GM23338 (cell line): ENCODE measurements at regions not wholly inside any gene's neighbourhood (a gene's known extent, or its start where the extent isn't known, plus 50 kb on each side); places are given as distances from the start of the nearest gene placed in this dataset.

Experiments
- CREB1 ChIP-seq: fragments of 250-450 bp; sonication (Bioruptor Pico); IDR thresholded peaks from 2 replicates; pipeline ENCODE4 v1.5.0; 2020; ENCODE audit warnings: low read depth, mild to moderate bottlenecking, moderate library complexity
- CTCF ChIP-seq, 2 experiments: fragments of 200-600 bp in 1 of 2; sonication (generic) in 1 of 2; conservative IDR thresholded peaks; 2 replicates each; pipeline versions ENCODE4 v1.5.1 to v1.6.1; 2016 to 2017; ENCODE audit warnings: antibody characterized with exemption in 2 of 2, low read depth in 2 of 2, mild to moderate bottlenecking in 2 of 2, moderate library complexity in 1 of 2
- ETS1 ChIP-seq: IDR thresholded peaks from 2 replicates; pipeline ENCODE4 v1.6.1; 2016; ENCODE audit warnings: antibody characterized with exemption
- EZH2 ChIP-seq: fragments of 200-600 bp; sonication (generic); IDR thresholded peaks from one replicate; pipeline ENCODE4 v1.8.0; 2017; ENCODE audit warnings: antibody characterized with exemption, mild to moderate bottlenecking, low read depth; ENCODE audit not compliant: unreplicated experiment
- EZH2phosphoT487 ChIP-seq: fragments of 200-600 bp; sonication (generic); IDR thresholded peaks from one replicate; pipeline ENCODE4 v1.8.1; 2018; ENCODE audit warnings: antibody characterized with exemption; ENCODE audit not compliant: unreplicated experiment
- JUNB ChIP-seq: IDR thresholded peaks from one replicate; pipeline ENCODE4 v1.6.1; 2016; ENCODE audit warnings: antibody characterized with exemption; ENCODE audit not compliant: unreplicated experiment
- NANOG ChIP-seq: IDR thresholded peaks from 2 replicates; pipeline ENCODE4 v1.6.1; 2016; ENCODE audit warnings: antibody characterized with exemption, borderline replicate concordance
- POLR2AphosphoS5 ChIP-seq: IDR thresholded peaks from 2 replicates; pipeline ENCODE4 v1.6.1; 2016; ENCODE audit warnings: antibody characterized with exemption, low read depth
- REST ChIP-seq: IDR thresholded peaks from one replicate; pipeline ENCODE4 v1.6.1; 2018; ENCODE audit warnings: antibody characterized with exemption; ENCODE audit not compliant: unreplicated experiment
- STAT1 ChIP-seq: IDR thresholded peaks from one replicate; pipeline ENCODE4 v1.6.1; 2016; ENCODE audit warnings: antibody characterized with exemption; ENCODE audit not compliant: unreplicated experiment
- ZNF114 ChIP-seq: fragments of 250-450 bp; sonication (Bioruptor Pico); IDR thresholded peaks from 2 replicates; pipeline ENCODE4 v1.5.0; 2020; ENCODE audit warnings: mild to moderate bottlenecking, moderate library complexity

GRCh38 chr18:66346833-66347588 is 256.9 kb downstream of the CDH19 start:
- TF ChIP-seq CTCF (conservative IDR thresholded peaks at IDR 0.05; ENCODE audit: low read depth in 2 of 2): no peak
- no peak for TF ChIP-seq EZH2
- TF ChIP-seq POLR2AphosphoS5: no peak
- no peak for TF ChIP-seq REST
- no peak for TF ChIP-seq JUNB
- no peak for TF ChIP-seq CREB1 (CRISPR knock-in tag)
- no peak for TF ChIP-seq STAT1
- no peak for TF ChIP-seq EZH2phosphoT487
- no peak for TF ChIP-seq NANOG
- no peak for TF ChIP-seq ETS1
- no peak for TF ChIP-seq ZNF114 (CRISPR knock-in tag)
